HUDEP-2 (cell line): ENCODE measurements at regions not wholly inside any gene's neighbourhood (a gene's known extent, or its start where the extent isn't known, plus 50 kb on each side); places are given as distances from the start of the nearest gene placed in this dataset.

Source experiments
- DNase-seq, 76 experiments: peaks; one replicate each; lab custom pipeline; 2025; ENCODE audit not compliant: unreplicated experiment in 76 of 76; lab: John Stamatoyannopoulos, UW

DNA sequence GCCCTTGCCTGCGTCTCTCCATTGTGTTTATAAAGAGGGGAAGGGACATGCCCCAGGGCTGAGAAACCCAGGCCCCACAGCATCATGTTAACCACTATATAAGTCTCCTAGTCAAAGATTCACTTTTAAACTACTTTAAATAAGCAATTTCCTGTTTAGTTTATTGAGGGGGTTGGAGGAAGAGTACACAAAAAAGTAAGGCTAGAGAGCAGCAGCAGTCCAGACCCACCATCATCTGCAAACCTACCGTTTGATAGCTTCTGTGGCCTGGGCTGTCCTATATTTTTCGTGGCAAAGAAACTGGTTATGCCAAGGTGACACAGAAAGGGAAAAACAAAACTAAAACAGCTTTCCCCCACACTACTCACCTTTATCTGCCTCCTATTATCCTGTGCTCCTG lies 646.1 kb downstream of the IRS1 start:
- DNase-seq: no peak

DNA sequence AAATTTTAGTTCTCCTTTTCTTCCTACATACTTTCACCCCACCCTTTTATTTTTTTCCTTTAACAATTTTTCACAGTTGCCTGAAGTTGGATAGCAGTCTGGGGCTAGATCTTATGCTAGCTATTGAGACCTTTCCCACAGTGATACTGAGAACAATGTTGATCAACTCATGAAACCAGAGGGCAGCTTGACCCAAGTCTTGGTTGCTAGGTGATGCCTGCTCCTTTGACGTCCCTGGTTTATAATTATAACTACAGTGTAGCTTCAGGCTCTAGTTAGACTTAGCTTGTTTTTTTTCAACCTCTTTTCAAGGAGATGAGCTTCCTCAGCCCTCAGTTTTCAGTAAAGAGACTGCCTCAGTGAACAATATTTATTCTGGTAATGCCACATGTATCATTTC lies 648.5 kb downstream of the IRS1 start:
- DNase-seq: no peak

DNA sequence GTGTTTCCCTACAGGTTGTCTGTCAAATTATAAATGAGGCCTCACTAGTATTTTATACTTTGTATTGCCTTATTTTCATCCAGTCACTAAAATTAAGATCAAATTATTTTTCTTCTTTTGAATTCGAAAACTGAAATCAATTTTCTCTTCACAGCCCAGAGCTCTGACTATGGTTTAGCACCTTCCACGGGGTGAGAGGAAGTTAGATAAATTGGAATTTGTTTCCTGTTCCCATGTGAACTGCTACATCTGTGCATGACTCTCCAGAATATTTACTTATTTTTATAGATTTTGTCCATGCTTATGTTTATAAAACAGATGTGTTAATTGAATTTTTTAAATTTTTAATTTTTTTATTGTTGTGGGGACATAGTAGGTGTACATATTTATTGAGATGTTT lies 656.5 kb downstream of the IRS1 start:
- DNase-seq: no peak

DNA sequence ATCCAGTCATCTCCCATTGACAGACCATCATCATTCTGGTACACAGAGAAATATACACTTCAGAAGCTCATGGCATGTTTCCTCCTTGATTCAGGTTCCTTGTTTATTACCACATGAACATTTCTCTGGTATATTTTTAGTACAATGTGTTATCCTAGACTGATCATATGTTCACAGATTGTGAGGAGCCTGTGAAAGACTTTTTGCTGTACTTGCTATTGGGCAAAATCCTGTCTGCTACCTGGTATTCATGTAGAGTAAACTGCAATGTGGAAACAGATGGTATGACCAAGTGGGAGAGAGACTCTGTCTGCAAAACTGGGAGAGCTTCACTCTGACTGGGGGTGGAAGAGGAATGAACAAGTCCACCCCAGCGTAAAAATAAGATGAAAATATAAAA lies 657.2 kb downstream of the IRS1 start:
- no peak for DNase-seq

DNA sequence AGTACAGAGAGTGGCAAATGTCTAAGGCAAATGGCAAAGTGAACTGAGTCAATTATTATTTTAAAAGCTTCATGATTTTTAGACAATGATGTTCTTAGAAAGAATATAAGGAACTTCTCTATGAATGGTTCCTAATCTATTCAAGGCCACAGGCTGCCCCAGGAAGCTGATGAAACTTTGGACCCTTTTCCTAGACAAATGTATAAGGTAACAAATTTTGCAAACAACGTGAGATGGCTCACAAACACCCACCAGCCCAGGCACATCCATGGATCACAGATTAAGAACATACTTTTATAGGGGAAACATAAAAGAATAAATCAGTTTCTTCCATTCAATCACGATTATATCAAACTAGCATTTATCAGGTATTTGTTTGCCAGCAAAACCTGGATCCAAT lies 659.0 kb downstream of the IRS1 start:
- no peak for DNase-seq

DNA sequence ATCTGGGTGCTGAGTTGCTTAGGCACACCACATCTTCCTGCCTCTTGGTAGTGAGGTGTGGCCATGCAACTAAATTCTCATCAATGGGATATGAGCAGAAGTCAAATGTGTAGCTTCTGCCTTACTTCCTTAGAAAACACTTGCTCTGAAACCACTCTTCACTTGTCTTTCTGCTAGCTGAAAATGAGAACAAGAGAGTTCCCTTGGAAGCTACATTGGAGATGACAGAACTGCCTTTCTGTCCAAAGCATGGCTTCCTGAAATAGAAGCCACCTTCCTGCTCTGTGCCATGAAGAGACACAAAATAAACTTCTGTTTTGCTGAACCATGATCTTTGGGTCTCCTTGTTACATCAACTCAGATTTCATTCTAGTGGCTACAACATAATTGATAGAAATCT lies 659.9 kb downstream of the IRS1 start:
- no peak for DNase-seq

DNA sequence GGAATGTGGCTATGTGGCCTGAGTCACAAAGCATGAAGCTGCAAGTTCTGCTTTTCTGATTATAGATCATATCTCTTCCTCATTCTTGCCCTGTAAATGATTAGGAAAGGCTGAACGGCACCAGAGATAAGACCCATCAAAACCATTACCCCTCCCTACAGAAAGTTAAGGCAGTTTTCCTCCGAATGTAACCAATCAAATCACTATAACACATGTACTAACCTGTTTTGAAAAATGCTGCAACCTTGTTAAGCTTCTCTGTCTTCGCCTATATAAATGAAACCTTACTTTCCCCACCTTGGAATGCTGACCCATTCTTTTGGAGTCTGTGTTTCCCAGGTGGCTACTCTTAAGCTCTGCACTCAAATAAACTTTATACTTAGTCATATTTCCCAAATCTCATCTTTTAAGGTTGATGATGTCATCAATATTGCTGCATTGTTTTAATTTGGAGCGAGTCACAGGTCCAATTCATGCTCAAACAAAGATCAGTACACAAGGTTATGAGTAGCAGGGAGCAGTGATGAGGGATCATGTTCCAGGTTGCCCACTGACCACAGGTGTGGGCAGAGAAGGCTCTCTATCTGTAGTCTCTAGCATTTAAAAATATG lies 662.3 kb downstream of the IRS1 start:
- peak in 1 of 76 experiments; percentile 1 for DNase-seq

DNA sequence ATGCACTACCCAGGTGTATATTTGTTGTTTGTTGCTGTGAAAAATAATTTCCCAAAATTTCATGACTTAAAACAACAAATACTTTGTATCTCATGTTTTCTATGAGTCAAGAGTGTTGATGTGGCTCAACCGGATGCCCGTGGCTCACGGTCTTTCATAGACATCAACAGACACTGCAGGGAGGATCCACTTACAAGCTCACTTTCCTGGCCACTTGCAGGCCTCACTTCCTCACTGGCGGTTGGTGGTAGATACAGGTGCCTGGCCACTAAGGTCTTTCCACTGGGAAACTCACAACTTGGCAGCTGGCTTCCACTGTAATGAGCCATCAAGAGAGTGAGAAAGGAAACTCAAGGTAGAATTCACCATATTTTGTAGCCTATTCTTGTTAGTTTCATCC lies 662.9 kb downstream of the IRS1 start:
- DNase-seq: peak in 1 of 76 experiments; percentile 0

DNA sequence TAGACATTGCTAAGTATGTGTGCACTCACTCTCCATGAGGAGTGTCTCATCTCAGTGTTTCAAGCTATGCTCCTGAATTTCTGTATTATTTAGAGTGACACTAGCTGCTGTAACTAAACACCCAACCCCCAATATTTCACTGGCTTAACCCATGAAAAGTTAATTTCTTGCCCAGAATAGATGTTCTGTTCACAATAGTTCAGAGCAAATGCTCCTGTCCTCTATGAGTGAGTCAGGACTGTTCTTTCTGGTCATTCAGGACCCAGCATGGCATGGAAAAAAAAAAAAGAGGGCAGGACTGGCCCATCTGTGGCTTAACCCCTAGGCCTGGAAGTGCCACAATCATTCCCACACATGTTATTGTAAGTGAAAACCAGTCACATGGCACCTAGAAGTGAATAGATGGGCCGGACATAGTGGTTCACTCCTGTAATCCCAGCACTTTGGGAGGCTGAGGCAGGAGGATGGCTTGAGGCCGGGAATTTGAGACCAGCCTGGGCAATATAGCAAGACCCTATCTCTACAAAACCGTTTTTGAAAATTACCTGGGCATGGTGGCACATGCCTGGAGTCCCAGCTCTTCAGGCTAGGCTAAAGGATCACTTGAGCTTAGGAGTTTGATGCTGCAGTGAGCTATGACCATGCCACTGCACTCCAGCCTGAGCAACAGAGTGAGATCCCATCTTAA lies 663.6 kb downstream of the IRS1 start:
- no peak for DNase-seq

DNA sequence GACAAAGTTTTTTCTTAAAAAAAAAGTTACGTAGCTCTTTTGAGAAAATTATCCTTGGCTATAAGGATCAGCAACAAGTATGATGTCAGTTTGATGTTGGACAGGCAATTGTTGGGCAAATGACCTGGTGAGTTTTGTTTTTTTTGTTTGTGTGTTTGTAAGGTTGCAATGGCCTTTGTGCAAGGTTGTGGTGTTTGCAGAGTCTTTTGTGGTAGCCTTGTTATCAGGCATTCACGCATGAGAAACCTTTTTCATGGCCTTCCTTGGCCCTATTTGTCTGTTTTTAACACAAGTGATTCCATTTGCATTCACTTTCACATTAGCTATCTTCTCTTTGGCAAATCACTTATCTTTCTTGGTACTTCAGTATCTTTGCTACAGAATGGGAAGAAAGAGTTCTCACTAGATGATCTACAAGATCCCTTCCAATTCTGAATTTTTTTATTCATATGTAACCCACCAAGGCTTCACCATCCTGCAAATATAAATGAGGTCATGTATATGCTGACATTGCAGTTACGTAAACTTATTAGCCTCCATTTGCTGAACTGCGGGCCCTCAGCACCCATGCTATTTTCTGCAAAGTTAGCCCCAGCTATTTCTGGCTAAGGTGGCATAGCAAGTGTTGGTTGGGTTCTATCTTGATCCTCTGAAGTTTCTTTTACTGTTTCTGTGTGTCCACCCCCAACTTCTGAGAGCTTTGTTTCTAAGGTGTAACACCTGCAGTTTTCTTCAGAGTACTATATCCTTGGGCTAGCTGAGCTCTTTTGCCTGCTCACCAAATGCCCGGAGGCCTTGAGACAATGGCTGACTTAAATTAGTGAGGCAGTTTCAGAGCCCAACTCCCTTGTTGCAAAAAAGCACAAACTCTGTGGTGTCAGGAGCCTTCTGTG lies 667.1 kb downstream of the IRS1 start:
- no peak for DNase-seq

DNA sequence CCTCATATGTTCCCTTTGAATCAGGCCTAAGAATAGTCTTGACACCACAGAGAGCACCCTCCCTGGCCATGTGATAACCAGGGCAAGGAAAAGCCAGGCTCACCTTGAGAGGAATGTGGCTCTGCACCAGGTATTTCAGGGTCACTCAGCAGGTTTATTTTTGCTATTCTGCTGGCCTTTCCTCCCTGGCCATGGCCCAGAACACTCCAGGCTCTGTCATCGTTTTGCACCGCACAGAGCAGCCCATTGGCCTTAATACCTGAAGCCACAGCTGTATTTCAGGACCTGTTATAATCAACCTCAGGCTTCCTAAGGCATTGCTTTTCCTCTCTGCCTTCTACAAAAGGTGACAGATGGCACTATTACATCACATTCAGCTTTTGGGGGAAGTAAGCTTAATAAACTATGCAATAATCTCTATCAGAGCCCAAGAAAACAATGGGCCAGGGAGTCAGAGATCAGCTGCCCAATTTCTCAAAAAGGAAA lies 668.3 kb downstream of the IRS1 start:
- DNase-seq: no peak

DNA sequence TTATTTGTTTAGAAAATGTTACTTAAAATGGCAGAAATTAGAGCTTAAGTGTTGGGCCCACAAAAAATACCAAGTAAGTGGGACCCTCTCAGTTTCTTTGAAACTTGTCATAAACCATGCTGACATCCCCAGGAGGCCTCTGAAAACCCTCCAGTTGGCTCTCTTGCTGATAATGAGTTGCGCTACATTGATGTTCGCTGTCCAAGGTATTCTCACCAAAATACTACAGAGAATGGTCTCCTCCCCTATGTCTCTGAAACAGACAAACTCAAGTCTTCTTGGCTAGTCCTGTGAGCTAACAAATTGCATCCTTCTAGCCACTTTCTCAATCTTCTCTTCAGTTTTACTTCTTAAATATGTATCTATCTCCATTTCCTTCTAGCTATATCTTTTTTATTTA lies 669.4 kb downstream of the IRS1 start:
- no peak for DNase-seq

DNA sequence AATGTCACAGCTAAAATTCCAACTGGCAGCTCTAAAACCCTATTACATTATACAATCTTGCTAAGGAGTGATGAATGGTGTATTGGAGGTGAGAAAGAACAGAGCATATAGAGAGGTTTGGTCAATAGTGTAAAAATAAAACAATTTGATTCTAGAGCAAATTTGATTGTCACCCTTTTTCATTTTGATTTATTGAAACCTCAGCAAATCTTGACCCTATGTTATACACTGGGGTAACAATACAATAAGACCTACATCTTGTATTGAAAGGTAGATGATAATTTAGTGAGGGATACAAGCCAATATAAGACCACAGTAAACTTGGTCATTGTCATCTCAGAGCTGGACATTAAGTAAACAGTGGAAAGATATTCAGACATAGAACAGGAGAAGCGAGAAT lies 671.9 kb downstream of the IRS1 start:
- no peak for DNase-seq

DNA sequence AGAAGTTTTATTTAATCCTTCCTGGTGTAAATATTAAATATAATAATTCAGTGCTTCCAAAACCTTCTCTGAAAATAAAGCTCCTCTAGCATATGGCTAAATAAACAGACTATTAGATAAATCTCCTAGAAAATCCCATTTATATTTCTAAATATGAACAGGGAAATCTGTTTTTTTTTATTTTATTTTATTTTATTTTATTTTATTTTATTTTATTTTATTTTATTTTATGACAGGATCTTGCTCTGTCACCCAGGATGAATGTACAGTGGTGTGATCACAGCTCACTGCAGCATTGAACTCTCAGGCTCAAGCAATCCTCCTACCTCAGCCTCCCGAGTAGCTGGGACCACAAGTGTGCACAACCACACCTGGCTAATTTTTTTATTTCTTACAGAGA lies 673.5 kb downstream of the IRS1 start:
- DNase-seq: no peak

DNA sequence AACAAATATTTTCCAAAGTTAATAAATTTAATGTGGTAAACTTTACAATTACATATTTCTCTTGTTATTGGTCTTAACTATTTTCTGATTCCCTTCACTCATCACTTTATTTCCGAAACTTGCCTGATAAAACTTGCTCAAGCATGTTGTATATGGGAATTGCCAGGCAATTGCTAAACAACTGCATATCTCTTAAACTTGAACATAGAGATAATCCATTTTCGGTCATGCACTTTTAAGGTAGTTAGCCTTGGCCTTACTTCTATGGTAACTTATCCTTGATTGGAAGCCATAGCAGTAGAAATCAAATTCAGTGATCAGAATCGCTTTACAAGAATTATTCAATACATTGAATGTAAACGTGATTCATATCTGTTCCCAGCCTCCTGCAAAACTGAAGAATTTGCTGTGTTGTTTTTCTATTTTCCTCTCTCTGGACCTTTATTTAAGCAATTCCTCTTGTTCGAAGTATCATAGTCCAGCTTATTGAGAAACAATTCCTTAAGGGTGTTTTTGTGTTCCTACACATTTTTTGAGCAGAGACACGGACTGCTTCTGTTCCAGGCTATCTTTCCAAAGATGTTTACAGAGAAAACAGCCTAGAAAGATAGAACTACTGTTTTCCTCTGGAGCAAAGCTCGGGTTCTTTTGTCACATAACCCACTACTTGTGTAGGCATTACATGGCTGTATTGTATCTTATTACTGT lies 674.3 kb downstream of the IRS1 start:
- no peak for DNase-seq

DNA sequence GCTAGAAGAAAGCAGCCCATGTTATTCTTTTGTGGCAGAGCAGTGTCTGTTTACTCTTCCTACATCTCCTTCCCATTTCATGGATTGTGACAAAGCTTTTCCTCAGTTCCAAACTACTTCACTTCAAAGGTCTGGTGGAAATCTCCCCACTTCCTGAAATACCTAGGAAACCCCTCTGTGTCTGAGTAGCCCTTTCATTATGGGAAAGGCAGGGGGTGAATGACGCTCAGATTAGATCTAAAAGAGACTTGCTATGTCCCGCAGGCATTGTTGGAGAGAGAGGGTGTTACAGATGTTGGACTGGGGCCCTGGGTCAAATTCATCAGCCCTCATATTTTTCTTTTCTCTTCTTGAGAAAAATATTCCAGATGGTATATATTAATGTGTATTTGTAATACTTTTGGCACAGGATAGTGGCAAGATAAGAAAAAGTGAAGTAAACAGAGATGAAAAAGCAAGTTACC lies 675.0 kb downstream of the IRS1 start:
- DNase-seq: no peak

DNA sequence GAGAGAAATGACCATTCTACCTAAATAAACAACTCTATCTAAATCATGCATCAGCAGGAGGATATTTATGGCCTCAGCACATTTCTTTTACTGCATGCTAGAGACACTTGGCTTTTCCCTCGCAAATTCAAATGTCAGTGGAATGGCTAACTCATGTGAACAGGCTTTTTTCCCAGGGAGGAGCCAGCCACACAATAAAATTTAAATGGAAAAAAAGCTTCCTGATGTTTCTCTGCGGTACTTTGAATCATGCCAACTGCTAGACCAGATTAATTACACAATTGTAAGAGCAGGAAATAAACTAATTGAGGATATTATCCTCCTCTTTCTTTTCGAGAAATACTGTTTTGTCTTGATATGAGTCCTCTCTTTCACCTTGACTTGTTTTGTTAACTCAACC lies 676.3 kb downstream of the IRS1 start:
- no peak for DNase-seq

DNA sequence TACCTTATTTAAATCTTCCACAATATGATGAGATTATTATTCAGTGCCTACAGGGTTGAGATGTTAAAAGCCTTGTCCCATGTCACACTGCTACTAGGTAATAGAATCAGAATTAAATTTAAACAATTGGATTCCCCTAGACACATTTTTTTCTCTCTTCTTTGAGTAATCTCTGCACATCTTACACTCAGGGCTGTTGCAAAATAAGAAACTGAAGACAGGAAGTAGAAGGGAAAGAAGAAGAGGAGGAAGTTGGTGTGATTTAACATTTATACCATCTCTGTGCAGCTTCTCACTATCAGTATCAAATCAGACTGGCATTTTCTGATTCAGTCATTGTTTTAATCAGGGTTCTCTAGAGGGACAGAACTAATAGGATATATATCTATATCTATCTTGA lies 677.6 kb downstream of the IRS1 start:
- DNase-seq: no peak

DNA sequence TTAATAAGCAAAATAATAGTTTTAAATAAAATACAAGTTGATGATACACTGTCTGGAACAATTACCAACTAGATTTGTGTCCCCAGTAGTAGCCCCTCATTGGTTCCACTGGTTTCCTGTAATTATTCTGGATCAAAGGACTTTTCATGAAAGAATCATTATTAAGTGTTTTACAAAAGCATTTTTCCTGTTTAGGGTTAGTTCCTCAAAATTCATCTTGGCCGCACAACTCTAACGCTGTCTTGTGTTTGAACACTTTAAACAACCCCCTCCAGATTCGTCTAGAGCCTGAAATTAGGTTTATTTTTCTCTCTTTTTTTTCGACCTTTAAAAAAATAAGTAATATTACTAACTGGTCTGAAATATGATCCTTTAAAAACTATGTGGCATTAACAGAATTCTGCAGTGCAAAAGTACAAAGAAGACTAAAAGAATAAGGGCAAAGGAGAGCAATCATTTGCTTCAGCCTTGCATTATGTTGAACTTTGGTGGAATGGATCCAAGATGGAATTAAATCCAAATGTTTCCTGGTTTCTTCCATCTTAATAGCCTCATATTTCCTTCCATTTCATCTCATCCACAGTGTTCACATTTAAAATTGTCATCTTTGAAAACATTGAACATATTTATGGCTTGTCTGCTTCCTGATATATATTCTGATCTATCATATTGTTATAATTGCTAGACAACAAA lies 678.4 kb downstream of the IRS1 start:
- DNase-seq: no peak
